Brain microvascular endothelial cell (primary cell): ENCODE measurements at regions not wholly inside any gene's neighbourhood (a gene's known extent, or its start where the extent isn't known, plus 50 kb on each side); places are given as distances from the start of the nearest gene placed in this dataset.

Source experiments
- DNase-seq: peaks from one replicate; pipeline ENCODE4 v3.0.0-alpha.2; 2020
- H3K27ac ChIP-seq: fragments of 250-450 bp; sonication (Bioruptor Pico); 2 replicates; pipeline ENCODE4 v1.5.1; 2020; ENCODE audit warnings: mild to moderate bottlenecking, moderate library complexity
- H3K27me3 ChIP-seq: fragments of 250-450 bp; sonication (Bioruptor Pico); replicated peaks from 2 replicates; pipeline ENCODE4 v1.5.1; 2020; ENCODE audit warnings: mild to moderate bottlenecking
- H3K36me3 ChIP-seq: fragments of 250-450 bp; sonication (Bioruptor Pico); replicated peaks from 2 replicates; pipeline ENCODE4 v1.5.1; 2020; ENCODE audit warnings: mild to moderate bottlenecking
- H3K4me3 ChIP-seq: 2 replicates; pipeline ENCODE4 v1.5.1; 2011; ENCODE audit warnings: low read depth, mild to moderate bottlenecking, control low read depth, low read length, moderate library complexity
- in situ Hi-C: cut with HindIII; loops from 2 replicates; pipeline ENCODE4 v1.10.0; 2017; ENCODE audit warnings: low sequenced_read_pairs, low pct_ligation_motif_present
- TF ChIP-seq, protein P1 (sequence below): IDR thresholded peaks from 2 replicates; pipeline ENCODE4 v1.5.1; 2011; ENCODE audit warnings: low read depth, mild to moderate bottlenecking, moderate library complexity, low read length, control low read depth, inconsistent platforms; ENCODE audit errors: missing control alignments

DNA sequence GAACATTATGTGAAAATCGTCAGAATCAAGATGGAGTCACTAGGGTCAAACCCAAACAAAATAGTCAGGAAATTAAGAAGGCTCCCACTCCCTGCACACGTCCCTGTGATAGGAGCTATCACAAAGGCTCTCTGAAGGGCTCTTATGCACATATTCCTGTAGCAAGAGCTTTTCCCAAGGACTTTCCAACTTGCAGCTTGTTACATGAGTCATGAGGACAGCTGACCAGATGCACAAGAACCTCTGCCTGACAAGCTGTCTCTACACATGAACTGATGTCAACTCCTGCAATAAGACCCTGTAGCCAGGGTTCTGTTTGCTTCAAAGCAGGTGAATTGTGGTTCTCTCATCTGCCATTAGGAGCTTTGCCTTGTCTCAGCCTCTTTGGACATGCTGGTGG is 122.4 kb downstream of the OLFM1 start:
- Histone ChIP-seq H3K4me3 (no peak overlapping the region), H3K27me3 (no peaks in the 10 kb centered on the region), H3K36me3 (no peaks in the 10 kb centered on the region), H3K27ac (no peak overlapping the region)
- TF ChIP-seq, protein P1, sequence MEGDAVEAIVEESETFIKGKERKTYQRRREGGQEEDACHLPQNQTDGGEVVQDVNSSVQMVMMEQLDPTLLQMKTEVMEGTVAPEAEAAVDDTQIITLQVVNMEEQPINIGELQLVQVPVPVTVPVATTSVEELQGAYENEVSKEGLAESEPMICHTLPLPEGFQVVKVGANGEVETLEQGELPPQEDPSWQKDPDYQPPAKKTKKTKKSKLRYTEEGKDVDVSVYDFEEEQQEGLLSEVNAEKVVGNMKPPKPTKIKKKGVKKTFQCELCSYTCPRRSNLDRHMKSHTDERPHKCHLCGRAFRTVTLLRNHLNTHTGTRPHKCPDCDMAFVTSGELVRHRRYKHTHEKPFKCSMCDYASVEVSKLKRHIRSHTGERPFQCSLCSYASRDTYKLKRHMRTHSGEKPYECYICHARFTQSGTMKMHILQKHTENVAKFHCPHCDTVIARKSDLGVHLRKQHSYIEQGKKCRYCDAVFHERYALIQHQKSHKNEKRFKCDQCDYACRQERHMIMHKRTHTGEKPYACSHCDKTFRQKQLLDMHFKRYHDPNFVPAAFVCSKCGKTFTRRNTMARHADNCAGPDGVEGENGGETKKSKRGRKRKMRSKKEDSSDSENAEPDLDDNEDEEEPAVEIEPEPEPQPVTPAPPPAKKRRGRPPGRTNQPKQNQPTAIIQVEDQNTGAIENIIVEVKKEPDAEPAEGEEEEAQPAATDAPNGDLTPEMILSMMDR = no peak
- no peak for DNase-seq
- in situ Hi-C loops = no loop called here

DNA sequence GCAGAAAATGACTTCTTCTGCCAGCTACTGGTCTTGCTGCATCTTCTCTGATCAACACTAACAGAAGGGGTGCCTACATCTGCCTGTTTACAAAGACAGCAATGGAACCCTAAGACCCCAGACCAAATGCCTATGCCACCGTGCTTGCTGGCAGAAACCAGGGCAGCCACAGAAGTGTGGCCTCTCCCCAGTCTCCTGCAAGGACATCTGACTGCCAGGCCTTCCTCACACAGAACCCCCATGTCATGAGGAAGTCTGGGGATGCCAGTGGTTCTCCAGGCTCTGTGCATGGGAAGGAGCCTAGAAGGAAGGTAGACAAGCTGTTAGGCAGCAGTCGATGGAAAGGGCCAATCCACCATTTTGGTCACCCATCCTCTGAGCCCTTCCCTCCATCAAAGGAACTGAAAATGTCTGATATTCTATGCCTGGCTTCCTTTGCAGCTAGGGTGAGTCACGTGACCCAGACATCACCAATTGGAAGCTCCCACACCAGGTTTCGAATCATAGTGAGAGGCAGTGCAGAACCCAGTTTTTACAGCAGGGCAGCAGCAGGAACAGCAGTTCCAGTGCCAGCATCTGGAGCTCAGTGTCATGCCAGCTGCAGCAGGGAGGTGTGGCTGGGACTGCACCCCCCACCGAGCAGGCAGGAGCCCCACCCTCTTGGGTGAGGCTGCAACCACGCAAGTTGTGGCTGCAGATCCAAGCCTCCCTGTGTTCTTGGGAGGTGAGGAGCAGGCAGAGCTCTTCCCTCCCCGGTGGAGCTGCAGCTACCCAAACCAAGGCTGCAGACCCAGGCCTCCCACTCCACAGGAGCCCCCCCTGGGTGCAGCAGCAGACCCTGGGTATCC is 123.4 kb downstream of the OLFM1 start:
- Histone ChIP-seq H3K27me3 (no peaks in the 10 kb centered on the region), H3K4me3 (no peak overlapping the region), H3K36me3 (no peaks in the 10 kb centered on the region), H3K27ac (no peak overlapping the region)
- TF ChIP-seq, protein P1 = no peak
- in situ Hi-C loops = no loop called here
- no peak for DNase-seq

DNA sequence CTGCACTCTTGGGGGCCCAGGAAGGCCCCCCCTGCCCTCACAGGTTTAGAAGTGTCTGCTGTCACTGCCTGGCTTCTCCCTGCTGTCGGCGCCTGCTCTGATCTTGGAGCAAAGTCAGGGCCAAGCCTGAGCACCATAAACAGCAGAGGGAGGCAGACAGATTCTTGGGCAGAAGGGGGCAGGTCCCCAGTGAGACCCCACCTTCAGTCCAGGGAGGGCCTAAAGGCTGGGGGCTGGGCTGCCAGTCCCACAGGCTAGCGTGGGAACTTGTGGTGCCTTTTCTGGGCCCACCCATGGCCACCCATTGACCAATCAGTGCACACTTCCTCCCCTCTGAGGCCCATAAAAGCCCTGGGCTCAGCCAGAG is 124.0 kb downstream of the OLFM1 start:
- in situ Hi-C loops = no loop called here
- Histone ChIP-seq H3K27me3 (no peaks in the 10 kb centered on the region), H3K27ac (no peak overlapping the region)

DNA sequence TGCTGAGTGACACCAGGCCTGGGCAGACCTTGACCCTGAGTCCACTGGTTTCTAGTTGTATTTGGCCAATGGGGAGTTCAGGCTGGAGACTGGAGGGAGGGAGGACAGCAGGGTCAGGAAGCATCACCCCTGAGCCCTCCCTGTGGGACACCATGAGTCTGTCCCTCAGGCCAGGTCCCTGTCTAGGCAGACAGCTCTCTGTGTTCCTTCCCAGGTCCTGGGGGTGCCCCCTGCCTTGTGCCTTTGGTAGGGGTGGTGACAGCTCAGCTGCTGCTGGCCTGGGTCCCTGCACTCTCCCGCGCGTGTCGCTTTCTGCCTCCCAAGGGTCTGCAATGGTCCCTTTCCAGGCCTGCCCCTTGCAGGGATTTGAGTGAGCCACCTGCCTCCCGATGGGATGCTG is 125.5 kb downstream of the OLFM1 start:
- H3K27ac ChIP-seq = no peak overlapping the region
- no peak for DNase-seq
- H3K27me3 ChIP-seq = no peaks in the 10 kb centered on the region
- H3K4me3 ChIP-seq = no peak overlapping the region
- no peaks in the 10 kb centered on the region for H3K36me3 ChIP-seq
- in situ Hi-C loops = no loop called here
- TF ChIP-seq, protein P1 = no peak

More for the DNA sequence above, 124.0 kb downstream of the OLFM1 start:
- TF ChIP-seq, protein P1 = no peak
- H3K4me3 ChIP-seq = no peak overlapping the region
- no peak for DNase-seq
- no peaks in the 10 kb centered on the region for H3K36me3 ChIP-seq

DNA sequence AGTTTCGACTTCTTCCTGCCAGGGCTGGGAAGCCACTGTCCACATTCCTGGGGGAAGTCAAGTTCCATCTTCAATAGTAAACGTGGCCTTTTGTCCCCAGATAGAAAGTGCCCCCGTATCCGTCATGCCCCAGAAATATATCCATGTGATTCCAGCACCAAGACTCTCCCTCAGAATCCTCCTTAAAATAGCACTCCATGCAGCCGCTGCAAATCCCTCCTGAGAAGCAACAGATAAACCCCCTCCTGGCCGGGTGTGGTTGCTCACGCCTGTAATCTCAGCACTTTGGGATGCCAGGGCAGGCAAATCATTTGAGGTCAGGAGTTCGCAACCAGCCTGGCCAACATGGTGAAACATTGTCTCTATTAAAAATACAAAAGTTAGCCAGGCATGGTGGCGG is 126.1 kb downstream of the OLFM1 start:
- TF ChIP-seq, protein P1 = no peak
- in situ Hi-C loops = no loop called here

More for the DNA sequence above, 126.1 kb downstream of the OLFM1 start:
- DNase-seq = no peak
- no peaks in the 10 kb centered on the region for H3K36me3 ChIP-seq
- H3K27me3 ChIP-seq = no peaks in the 10 kb centered on the region
- H3K4me3 ChIP-seq = no peak overlapping the region
- no peak overlapping the region for H3K27ac ChIP-seq
